Hepatocyte (in vitro differentiated cells): ENCODE measurements at regions not wholly inside any gene's neighbourhood (a gene's known extent, or its start where the extent isn't known, plus 50 kb on each side); places are given as distances from the start of the nearest gene placed in this dataset.

Source experiments
- EZH2 ChIP-seq: fragments of 200-600 bp; sonication (generic); IDR thresholded peaks from 2 replicates; pipeline ENCODE4 v1.6.1; 2016; ENCODE audit warnings: antibody characterized with exemption, mild to moderate bottlenecking, borderline replicate concordance
- EZH2phosphoT487 ChIP-seq: fragments of 200-600 bp; sonication (generic); IDR thresholded peaks from one replicate; pipeline ENCODE4 v1.6.1; 2018; ENCODE audit warnings: antibody characterized with exemption, mild to moderate bottlenecking, low read depth, moderate library complexity; ENCODE audit not compliant: unreplicated experiment, severe bottlenecking
- TF ChIP-seq, protein P1 (sequence below): fragments of 200-600 bp; sonication (generic); IDR thresholded peaks from 2 replicates; pipeline ENCODE4 v1.5.1; 2016; ENCODE audit warnings: antibody characterized with exemption, mild to moderate bottlenecking; ENCODE audit not compliant: poor library complexity

DNA sequence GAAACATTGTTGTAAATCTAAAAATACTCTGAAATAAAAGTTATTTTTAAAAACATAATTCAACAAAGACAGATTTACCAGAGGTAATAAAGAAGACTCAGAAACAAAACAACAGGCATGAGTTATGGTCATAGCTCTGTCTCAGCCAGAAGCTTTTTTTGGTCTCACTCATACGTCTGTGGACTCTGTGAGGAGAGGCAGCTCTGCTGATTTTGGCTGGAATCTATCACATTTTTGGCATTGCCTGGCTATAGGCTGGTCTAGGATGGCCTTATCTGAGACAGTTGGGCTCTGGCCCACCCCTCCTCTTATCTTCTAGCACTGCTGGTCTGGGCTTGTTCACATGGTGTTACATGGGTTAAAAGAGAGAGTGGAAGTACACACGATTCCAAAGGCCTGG is 514.0 kb upstream of the BTBD3 start:
- TF ChIP-seq, protein P1, sequence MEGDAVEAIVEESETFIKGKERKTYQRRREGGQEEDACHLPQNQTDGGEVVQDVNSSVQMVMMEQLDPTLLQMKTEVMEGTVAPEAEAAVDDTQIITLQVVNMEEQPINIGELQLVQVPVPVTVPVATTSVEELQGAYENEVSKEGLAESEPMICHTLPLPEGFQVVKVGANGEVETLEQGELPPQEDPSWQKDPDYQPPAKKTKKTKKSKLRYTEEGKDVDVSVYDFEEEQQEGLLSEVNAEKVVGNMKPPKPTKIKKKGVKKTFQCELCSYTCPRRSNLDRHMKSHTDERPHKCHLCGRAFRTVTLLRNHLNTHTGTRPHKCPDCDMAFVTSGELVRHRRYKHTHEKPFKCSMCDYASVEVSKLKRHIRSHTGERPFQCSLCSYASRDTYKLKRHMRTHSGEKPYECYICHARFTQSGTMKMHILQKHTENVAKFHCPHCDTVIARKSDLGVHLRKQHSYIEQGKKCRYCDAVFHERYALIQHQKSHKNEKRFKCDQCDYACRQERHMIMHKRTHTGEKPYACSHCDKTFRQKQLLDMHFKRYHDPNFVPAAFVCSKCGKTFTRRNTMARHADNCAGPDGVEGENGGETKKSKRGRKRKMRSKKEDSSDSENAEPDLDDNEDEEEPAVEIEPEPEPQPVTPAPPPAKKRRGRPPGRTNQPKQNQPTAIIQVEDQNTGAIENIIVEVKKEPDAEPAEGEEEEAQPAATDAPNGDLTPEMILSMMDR, result no peak
- no peak for TF ChIP-seq EZH2phosphoT487
- TF ChIP-seq EZH2, result no peak
